H1 (cell line): ENCODE measurements at regions not wholly inside any gene's neighbourhood (a gene's known extent, or its start where the extent isn't known, plus 50 kb on each side); places are given as distances from the start of the nearest gene placed in this dataset.

Experiments used
- BRCA1 ChIP-seq: IDR thresholded peaks from 2 replicates; pipeline ENCODE4 v1.6.1; 2012; ENCODE audit warnings: low read depth, low read length, improper control_type of control experiment
- CHD7 ChIP-seq: fragments of 300-600 bp; sonication (generic); IDR thresholded peaks from 2 replicates; pipeline ENCODE4 v1.7.1; 2012; ENCODE audit warnings: low read length, moderate library complexity, mild to moderate bottlenecking, inconsistent platforms; ENCODE audit not compliant: insufficient replicate concordance
- E2F6 ChIP-seq: IDR thresholded peaks from 2 replicates; pipeline ENCODE4 v1.6.1; 2012; ENCODE audit warnings: inconsistent platforms
- FOSL1 ChIP-seq: IDR thresholded peaks from 2 replicates; pipeline ENCODE4 v1.6.1; 2011; ENCODE audit warnings: mild to moderate bottlenecking, low read depth, low read length, moderate library complexity; ENCODE audit not compliant: insufficient read depth
- GABPA ChIP-seq: IDR thresholded peaks from 2 replicates; pipeline ENCODE4 v1.6.1; 2011; ENCODE audit warnings: mild to moderate bottlenecking, low read length, moderate library complexity, borderline replicate concordance; ENCODE audit not compliant: insufficient read depth
- JUND ChIP-seq: IDR thresholded peaks from 2 replicates; pipeline ENCODE4 v1.6.1; 2011; ENCODE audit warnings: mild to moderate bottlenecking, improper control_type of control experiment, low read length
- MAFK ChIP-seq: IDR thresholded peaks from 2 replicates; pipeline ENCODE4 v1.6.1; 2012; ENCODE audit warnings: low read depth, mild to moderate bottlenecking, improper control_type of control experiment, low read length
- SIX5 ChIP-seq: IDR thresholded peaks from 2 replicates; pipeline ENCODE4 v1.6.1; 2011; ENCODE audit warnings: mild to moderate bottlenecking, low read depth, low read length
- SP4 ChIP-seq: IDR thresholded peaks from 2 replicates; pipeline ENCODE4 v1.6.1; 2012; ENCODE audit warnings: low read length, inconsistent platforms
- TAF7 ChIP-seq: optimal IDR thresholded peaks from 2 replicates; pipeline ENCODE3; 2011; ENCODE audit warnings: low read depth, mild to moderate bottlenecking, inconsistent platforms, low read length, moderate library complexity, borderline replicate concordance

GRCh38 chr2:147657086-147658000 lies 187.5 kb upstream of the ACVR2A start (continued):
- TF ChIP-seq CHD7 (no peak), SP4 (no peak), FOSL1 (no peak), GABPA (no peak), MAFK (no peak), E2F6 (no peak), TAF7 (no peak), JUND (no peak), SIX5 (no peak), BRCA1 (no peak)
